Transverse colon (tissue), 4 donors: ENCODE measurements at regions not wholly inside any gene's neighbourhood (a gene's known extent, or its start where the extent isn't known, plus 50 kb on each side); places are given as distances from the start of the nearest gene placed in this dataset.
"Not testable (repeated sequence)": the region's sequence is repeated elsewhere in the genome, so short reads cannot be mapped to it uniquely, and the experiment has no call there.

Source experiments
- DNase-seq: peaks from one replicate; pipeline ENCODE4 v3.0.0-alpha.2; 2019
- H3K27ac ChIP-seq, 4 donors: fragments of 200-600 bp; sonication (generic); 2 replicates each; pipeline ENCODE4 v1.5.1; 2016 to 2018; ENCODE audit warnings: inconsistent platforms in 4 of 4
- H3K27me3 ChIP-seq: fragments of 200-600 bp; sonication (generic); 2 replicates; pipeline ENCODE4 v1.5.1; 2017; ENCODE audit warnings: inconsistent platforms
- H3K36me3 ChIP-seq, 4 donors: fragments of 200-600 bp; sonication (generic); 2 replicates each; pipeline ENCODE4 v1.5.1; 2017 to 2019; ENCODE audit warnings: inconsistent platforms in 4 of 4
- H3K4me1 ChIP-seq, 4 donors: fragments of 200-600 bp; sonication (generic); 2 replicates each; pipeline ENCODE4 v1.5.1; 2017 to 2020; ENCODE audit warnings: inconsistent platforms in 4 of 4
- H3K4me3 ChIP-seq, 4 donors: fragments of 200-600 bp; sonication (generic); 1 replicate in 1 of 4; 2 replicates in 3 of 4; pipeline versions ENCODE4 v1.5.1 to v1.6.1; 2017 to 2019; ENCODE audit warnings: inconsistent platforms in 4 of 4
- H3K9me3 ChIP-seq, 2 donors: fragments of 200-600 bp; sonication (generic); 2 replicates each; pipeline ENCODE4 v1.5.1; 2017 to 2019; ENCODE audit warnings: inconsistent platforms in 2 of 2
- CTCF ChIP-seq, 5 experiments: fragments of 200-600 bp in 3 of 5; fragments of 450-650 bp in 2 of 5; sonication (generic) in 3 of 5; IDR thresholded peaks; 1 replicate in 2 of 5; 2 replicates in 3 of 5; pipeline ENCODE4 v1.5.1; 2016 to 2017; ENCODE audit warnings: antibody characterized with exemption in 5 of 5, inconsistent platforms in 3 of 5, mild to moderate bottlenecking in 2 of 5, moderate library complexity in 1 of 5
- EP300 ChIP-seq: sonication (generic); formaldehyde crosslinking; IDR thresholded peaks from one replicate; pipeline ENCODE4 v1.6.1; 2017; ENCODE audit warnings: antibody characterized with exemption, low read depth
- POLR2A ChIP-seq: fragments of 450-650 bp; IDR thresholded peaks from one replicate; pipeline ENCODE4 v1.6.1; 2016; ENCODE audit warnings: antibody characterized with exemption, mild to moderate bottlenecking, moderate library complexity
- POLR2AphosphoS5 ChIP-seq, 3 donors: sonication (generic); formaldehyde crosslinking; IDR thresholded peaks; one replicate each; pipeline ENCODE4 v1.6.1; 2016; ENCODE audit warnings: antibody characterized with exemption in 3 of 3
- WGBS, 2 donors: methylation state at CpG; one replicate each; pipeline ENCODE4 v1.1.5; 2018; ENCODE audit warnings: low coverage in 1 of 2; 5-methylcytosine and 5-hydroxymethylcytosine counted together
- in situ Hi-C, 4 donors: fragments of 200-750 bp; cut with MboI; loops; one replicate each; pipeline versions ENCODE4 v1.15.0 to v1.15.1; 2017; ENCODE audit warnings: low sequenced_read_pairs in 3 of 4, low pct_ligation_motif_present in 1 of 4, low pct_unique_long_range_greater_than_20kb in 1 of 4
- intact Hi-C: fragments of 100-400 bp; cut with DNase I; formaldehyde crosslinking; loops from one replicate; pipeline ENCODE4 v1.15.1; 2023; ENCODE audit warnings: low total_unique reads

GRCh38 chr4:31844350-31844749 lies 1124.2 kb downstream of the PCDH7 start:
- Histone ChIP-seq H3K27me3 (no peaks in the 10 kb centered on the region), H3K9me3 (no peaks in the 10 kb centered on the region), H3K4me1 (no peaks in the 10 kb centered on the region), H3K27ac (no peak overlapping the region), H3K36me3 (no peaks in the 10 kb centered on the region), H3K4me3 (no peak overlapping the region)
- intact Hi-C loops (no loop called here), in situ Hi-C loops (no loop called here)
- 88 to 89% methylated on average over 1 of the region's 1 CpG for WGBS, 2 donors
- DNase-seq = no peak
- TF ChIP-seq EP300 (no peak), POLR2A (no peak), CTCF (IDR thresholded peaks at IDR 0.05) (no peak), POLR2AphosphoS5 (IDR thresholded peaks at IDR 0.05) (no peak)

- TF ChIP-seq CTCF (IDR thresholded peaks at IDR 0.05) (no peak), EP300 (no peak), POLR2A (no peak), POLR2AphosphoS5 (IDR thresholded peaks at IDR 0.05) (no peak)
- in situ Hi-C loops = no loop called here
- no peaks in the 10 kb centered on the region for H3K4me1 ChIP-seq
- WGBS, 2 donors = 44 to 75% methylated on average over 2 of the region's 2 CpGs
- intact Hi-C loops = no loop called here
- no peak for DNase-seq
- H3K36me3 ChIP-seq = no peaks in the 10 kb centered on the region
- no peak overlapping the region for H3K4me3 ChIP-seq
- no peaks in the 10 kb centered on the region for H3K27me3 ChIP-seq
- H3K27ac ChIP-seq = no peak overlapping the region
- H3K9me3 ChIP-seq = no peaks in the 10 kb centered on the region
Observed at GRCh38 chr4:31851946-31852345, 1131.8 kb downstream of the PCDH7 start.

GRCh38 chr4:31877429-31877828 lies 1157.3 kb downstream of the PCDH7 start:
- DNase-seq = no peak
- Histone ChIP-seq H3K9me3 (no peaks in the 10 kb centered on the region), H3K27ac (no peak overlapping the region), H3K27me3 (no peaks in the 10 kb centered on the region), H3K36me3 (no peaks in the 10 kb centered on the region), H3K4me3 (no peak overlapping the region), H3K4me1 (no peaks in the 10 kb centered on the region)
- intact Hi-C loops (no loop called here), in situ Hi-C loops (no loop called here)
- 78 to 81% methylated on average over 2 of the region's 2 CpGs for WGBS, 2 donors
- TF ChIP-seq POLR2AphosphoS5 (IDR thresholded peaks at IDR 0.05) (no peak), EP300 (no peak), POLR2A (no peak), CTCF (IDR thresholded peaks at IDR 0.05) (no peak)

GRCh38 chr4:31880837-31881236 lies 1160.7 kb downstream of the PCDH7 start:
- H3K27me3 ChIP-seq, intact Hi-C loops, H3K9me3 ChIP-seq, H3K4me1 ChIP-seq, DNase-seq, H3K27ac ChIP-seq, in situ Hi-C loops, H3K36me3 ChIP-seq, H3K4me3 ChIP-seq: not testable (repeated sequence)
- WGBS, 2 donors = 63 to 88% methylated on average over 2 of the region's 2 CpGs

- no peak for TF ChIP-seq CTCF (IDR thresholded peaks at IDR 0.05)
- TF ChIP-seq EP300 = no peak
- TF ChIP-seq POLR2A = no peak
- TF ChIP-seq POLR2AphosphoS5 (IDR thresholded peaks at IDR 0.05) = no peak
Observed at GRCh38 chr4:31896349-31896748, 1176.2 kb downstream of the PCDH7 start.

More at GRCh38 chr4:31896349-31896748, 1176.2 kb downstream of the PCDH7 start:
- no peak overlapping the region for H3K4me3 ChIP-seq
- H3K27ac ChIP-seq = no peak overlapping the region
- intact Hi-C loops (no loop called here), in situ Hi-C loops (no loop called here)
- H3K36me3 ChIP-seq = no peaks in the 10 kb centered on the region
- DNase-seq = no peak
- H3K27me3 ChIP-seq = no peaks in the 10 kb centered on the region
- H3K4me1 ChIP-seq = peaks cover 0 to 5% (median 2%) of the 10 kb centered on the region in 4 donors
- no peaks in the 10 kb centered on the region for H3K9me3 ChIP-seq
